GM18517 (cell line): ENCODE measurements at regions not wholly inside any gene's neighbourhood (a gene's known extent, or its start where the extent isn't known, plus 50 kb on each side); places are given as distances from the start of the nearest gene placed in this dataset.
"Not testable (repeated sequence)": the region's sequence is repeated elsewhere in the genome, so short reads cannot be mapped to it uniquely, and the experiment has no call there.

ENCODE experiments used
- ATAC-seq: cut with Tn5 transposase; IDR thresholded peaks from one replicate; pipeline ENCODE4 v1.9.1; 2021; ENCODE audit warnings: mild to moderate bottlenecking, moderate library complexity; ENCODE audit not compliant: unreplicated experiment

DNA sequence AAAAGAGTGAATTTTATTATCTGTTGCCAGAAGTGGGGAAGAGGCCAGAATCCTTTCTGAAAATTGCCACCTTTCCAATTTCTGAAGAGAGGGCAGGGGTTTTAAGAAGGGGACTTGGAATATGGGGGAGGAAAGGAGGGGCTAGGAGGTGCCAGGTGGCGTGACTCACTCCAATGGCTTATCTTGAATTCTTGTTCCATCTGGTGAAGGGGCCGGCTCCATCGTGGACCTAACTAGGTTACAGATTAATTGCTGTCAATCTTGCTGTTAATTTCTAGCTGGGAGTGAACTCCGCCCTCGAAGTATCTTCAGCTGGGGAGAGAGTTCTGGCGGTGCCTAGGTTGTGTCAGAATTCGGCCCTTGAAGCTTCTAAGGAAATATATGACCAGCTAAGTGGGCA is 138.7 kb downstream of the YTHDC2 start:
- no peak for ATAC-seq

- no peak for ATAC-seq
Observed at GRCh38 chr5:113654828-113655227, 141.3 kb downstream of the YTHDC2 start.

DNA sequence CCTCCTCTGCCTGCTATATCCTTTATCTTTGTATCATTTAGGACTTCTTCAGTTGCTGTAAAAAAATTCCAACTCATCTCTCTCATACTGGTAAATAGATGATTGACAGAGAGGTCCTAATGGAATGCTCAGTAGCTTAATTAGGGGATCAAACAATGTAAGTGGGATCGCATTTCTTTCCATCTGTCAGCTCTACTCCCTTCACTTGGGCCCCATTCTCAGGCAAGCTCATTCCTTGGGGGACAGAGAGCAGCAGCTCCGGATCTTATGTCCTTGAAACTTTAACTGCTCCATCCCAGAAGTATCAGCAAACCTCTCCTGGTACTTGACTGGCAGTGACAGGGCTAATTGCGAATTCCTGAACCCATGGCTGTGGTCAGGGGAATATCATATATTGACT is 146.7 kb downstream of the YTHDC2 start:
- ATAC-seq: no peak

- no peak for ATAC-seq
Observed at GRCh38 chr5:113660706-113661250, 147.3 kb downstream of the YTHDC2 start.

- ATAC-seq: no peak
Observed at GRCh38 chr5:113663879-113664541, 150.5 kb downstream of the YTHDC2 start.

DNA sequence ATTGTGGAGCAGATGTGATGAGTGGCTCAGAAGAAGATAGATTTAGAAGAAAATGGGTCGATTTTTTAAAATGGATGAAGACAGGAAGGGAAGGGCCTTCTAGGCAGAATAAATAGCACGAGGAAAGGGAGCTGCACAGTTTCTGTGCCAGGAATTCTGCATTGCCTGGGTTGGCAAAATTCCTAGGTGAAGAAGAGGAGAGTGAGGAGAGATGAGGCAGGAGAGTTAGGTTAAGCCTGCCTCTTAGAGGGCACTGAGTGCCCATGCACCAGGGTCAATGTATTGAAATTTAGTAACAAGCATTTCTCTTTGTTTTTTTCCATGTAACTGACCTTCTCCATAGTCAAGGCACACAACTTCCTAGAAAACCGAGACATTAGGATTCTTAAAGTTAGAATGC is 159.5 kb downstream of the YTHDC2 start:
- no peak for ATAC-seq

- ATAC-seq: no peak
Observed at GRCh38 chr5:113675166-113675565, 161.7 kb downstream of the YTHDC2 start.

- no peak for ATAC-seq
Observed at GRCh38 chr5:113678202-113678601, 164.7 kb downstream of the YTHDC2 start.

DNA sequence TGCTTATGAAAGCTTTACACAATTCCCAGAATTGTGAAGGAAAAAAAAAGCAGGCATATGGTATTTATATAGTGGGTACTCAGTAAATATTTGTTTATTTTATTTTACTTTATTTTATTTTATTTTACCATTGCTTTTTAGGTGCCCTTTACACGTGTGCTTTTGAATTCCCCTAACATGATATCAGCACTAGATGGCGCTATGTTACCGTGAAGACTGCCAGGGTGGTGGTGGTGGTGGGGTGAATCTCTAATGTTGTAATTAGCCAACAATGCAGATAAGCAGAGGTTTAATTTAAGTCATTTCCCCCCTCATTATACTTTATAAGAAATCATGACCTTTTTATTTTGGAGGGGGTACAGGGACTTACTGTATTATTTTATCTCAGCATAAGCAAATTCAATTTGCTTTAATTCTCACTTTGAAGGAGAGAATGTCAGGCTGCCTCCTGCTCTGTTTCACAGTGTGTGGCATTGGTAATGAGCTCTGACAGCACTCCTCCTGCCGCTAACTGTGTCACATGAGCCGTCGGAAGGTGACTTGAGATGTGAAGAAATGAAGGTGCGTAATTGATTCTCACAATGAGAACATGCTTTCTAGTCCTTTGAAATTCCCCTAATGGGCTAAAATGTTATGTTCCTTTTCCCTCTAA is 165.6 kb downstream of the YTHDC2 start:
- no peak for ATAC-seq

DNA sequence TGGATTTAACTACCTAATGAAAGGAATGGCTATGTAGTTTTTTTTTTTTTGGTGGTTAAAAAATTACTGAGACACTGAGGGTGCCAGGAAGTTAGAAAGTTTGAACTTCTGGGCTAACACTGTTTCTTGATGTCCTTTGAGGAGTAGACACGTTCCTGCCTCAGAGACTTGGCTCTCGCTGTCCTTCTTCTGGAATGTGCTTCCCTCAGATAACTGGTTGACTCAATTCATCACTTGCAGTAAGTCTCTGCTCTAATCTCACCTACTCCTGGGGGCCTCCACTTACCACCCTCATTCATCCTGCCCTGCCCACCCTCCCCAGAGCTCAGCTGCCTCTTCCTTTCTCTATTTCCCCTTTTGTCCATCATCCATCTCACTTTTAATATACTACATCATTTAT is 167.0 kb downstream of the YTHDC2 start:
- ATAC-seq: no peak

GRCh38 chr5:113682497-113683136 is 169.1 kb downstream of the YTHDC2 start:
- no peak for ATAC-seq

GRCh38 chr5:113683211-113683610 is 169.7 kb downstream of the YTHDC2 start:
- no peak for ATAC-seq

- no peak for ATAC-seq
Observed at GRCh38 chr5:113686599-113686998, 173.1 kb downstream of the YTHDC2 start.

DNA sequence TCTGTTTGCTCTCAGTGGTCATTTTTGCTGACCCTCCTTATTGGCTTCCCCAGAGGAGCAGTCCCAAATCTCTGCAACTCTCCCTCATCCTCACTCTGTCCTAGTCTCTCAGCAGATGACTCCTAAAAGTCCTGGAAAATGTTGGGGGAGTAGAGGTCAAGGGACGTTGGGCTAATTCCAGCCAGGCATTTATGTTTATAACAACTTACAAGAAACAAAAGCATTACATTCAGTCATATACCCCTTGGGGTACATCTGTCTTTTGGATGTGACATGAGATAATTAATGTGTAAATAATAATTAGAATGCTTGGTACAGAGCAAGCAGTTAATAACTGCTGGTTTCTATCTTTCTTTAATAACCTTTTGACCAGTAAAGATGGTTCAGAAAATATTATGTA is 176.2 kb downstream of the YTHDC2 start:
- no peak for ATAC-seq

GRCh38 chr5:113692466-113692865 is 179.0 kb downstream of the YTHDC2 start:
- no peak for ATAC-seq

DNA sequence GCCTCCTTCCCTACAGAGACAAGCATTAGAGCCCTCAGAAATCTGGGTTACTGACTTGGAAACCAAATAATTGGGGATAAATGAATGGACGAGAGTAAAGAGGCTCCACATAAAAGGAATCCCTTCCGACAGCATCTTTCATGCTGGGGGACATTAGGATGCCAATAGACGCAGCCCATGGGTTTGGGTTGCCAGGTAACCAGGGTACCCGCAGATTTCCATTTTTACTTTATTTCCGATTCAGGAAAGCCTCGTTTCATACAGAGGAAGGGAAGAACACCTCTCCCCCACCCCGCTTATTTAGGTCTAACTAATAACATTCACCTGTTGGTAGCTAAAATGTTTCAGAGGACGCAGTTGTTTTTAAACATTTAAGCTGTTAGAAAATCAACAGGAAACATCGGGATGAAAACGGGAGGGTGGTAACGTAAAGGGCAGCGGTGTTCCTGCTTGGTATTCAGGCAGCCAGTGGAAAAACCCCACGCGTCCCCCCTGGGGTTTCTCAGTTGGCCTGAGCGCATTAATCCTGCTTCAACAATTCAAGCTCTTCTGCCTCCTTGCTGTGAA is 179.5 kb downstream of the YTHDC2 start:
- ATAC-seq: no peak

DNA sequence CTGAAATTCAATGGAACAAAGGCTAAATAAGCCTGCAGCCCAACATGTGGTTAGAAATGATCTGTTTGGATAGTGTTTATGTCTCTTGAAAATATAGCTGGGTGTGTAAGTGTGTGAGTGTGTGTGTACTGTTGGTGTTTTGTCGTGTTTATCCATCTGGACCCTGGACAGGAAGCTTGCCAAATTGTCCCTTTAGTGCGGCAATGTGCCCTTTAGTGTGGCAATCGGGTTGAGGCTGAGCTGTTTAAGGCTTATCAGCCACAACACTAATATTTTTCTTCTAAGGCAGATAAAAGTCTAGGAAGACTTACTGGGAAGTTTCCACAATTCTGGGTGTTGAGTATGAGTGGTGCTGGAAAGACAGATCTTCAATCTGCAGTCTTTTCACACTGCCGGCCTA is 180.2 kb downstream of the YTHDC2 start:
- no peak for ATAC-seq

DNA sequence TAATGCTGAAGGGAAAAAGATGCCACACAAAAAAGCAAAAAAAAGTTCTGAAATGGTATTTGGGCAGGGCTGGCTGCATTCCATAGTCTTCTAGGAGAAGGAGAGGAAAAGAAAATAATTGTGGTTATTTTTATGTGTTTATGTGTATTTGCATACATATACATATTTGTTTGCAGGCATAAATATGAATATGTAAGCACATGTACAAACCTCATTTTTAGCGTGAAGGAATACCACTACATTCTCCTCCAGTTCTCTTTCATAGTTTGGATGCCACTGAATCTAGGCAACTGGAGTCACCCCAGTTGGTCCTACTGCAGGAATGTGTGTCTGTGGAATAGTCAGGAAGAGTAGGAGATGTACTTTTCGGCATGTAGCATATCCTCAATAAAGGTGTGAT is 181.1 kb downstream of the YTHDC2 start:
- ATAC-seq: no peak

GRCh38 chr5:113703266-113703665 is 189.8 kb downstream of the YTHDC2 start:
- no peak for ATAC-seq

DNA sequence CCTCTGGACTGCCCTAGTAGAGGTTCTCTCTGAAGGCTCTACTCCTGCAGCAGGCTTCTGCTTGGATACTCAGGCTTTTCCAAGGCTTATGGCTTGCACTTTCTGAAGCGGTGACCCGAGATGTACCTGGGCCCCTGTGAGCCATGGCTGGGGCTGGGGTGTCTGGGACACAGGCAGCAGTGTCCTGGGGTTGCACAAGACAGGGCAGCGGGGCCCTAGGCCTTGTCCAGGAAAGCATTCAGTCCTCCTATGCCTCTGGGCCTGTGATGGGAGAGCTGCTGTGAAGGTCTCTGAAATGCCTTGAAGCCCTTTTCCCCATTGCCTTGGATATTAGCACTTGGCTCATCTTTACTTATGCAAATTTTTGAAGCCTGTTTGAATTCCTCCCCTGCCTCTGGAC is 192.2 kb downstream of the YTHDC2 start:
- no peak for ATAC-seq

DNA sequence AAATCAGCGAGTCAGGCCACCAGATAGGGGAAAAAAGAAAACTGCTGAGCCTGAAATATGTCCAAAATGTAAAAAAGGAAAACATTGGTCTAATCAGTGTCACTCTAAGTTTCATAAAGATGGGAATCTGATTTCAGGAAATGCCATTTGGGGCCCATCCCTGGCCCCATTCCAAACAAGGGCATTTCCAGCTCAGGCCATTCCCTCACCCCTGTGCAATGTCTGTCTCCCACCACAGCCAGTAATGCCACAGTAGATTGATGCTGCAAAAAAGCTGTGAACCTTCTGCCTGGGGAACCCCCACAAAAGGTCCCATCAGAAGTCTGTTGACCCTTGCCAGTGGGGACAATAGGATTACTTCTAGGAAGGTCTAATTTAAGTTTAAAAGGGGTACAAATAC is 199.6 kb downstream of the YTHDC2 start:
- ATAC-seq: no peak

- ATAC-seq: not testable (repeated sequence)
Observed at GRCh38 chr5:113715921-113716320, 202.4 kb downstream of the YTHDC2 start.
